Activated T-cell treated with anti-CD3 and anti-CD28 coated beads, Interleukin-2, amount 50 U/mL, for 72 hours (primary cell): ENCODE measurements at regions not wholly inside any gene's neighbourhood (a gene's known extent, or its start where the extent isn't known, plus 50 kb on each side); places are given as distances from the start of the nearest gene placed in this dataset.

Source experiments
- ATAC-seq, 2 donors: fragments of 150-1000 bp; cut with Tn5 transposase; replicated peaks in 1 of 2; 2 replicates each; pipeline ENCODE4 v1.10.0; 2021; ENCODE audit warnings: moderate library complexity in 2 of 2, mild to moderate bottlenecking in 1 of 2
- DNase-seq, 2 donors: peaks; one replicate each; pipeline ENCODE4 v3.0.0; 2021 to 2022; ENCODE audit warnings: mixed read lengths in 1 of 2
- H3K27ac Mint-ChIP-seq: one replicate; pipeline ENCODE4 v1.8.0; 2022; ENCODE audit warnings: mild to moderate bottlenecking, moderate library complexity, mixed read lengths
- H3K27me3 Mint-ChIP-seq: one replicate; pipeline ENCODE4 v1.8.0; 2022; ENCODE audit warnings: low read depth, mixed read lengths
- H3K36me3 Mint-ChIP-seq, 2 donors: one replicate each; pipeline ENCODE4 v1.8.0; 2022; ENCODE audit warnings: mixed read lengths in 2 of 2, mild to moderate bottlenecking in 1 of 2; ENCODE audit not compliant: insufficient read depth in 2 of 2
- H3K4me1 Mint-ChIP-seq: one replicate; pipeline ENCODE4 v1.8.0; 2022; ENCODE audit warnings: low read depth, mixed read lengths
- H3K4me3 Mint-ChIP-seq, 2 donors: one replicate each; pipeline ENCODE4 v1.8.0; 2022; ENCODE audit warnings: mild to moderate bottlenecking in 2 of 2, mixed read lengths in 2 of 2, moderate library complexity in 2 of 2
- H3K9me3 Mint-ChIP-seq, 2 donors: one replicate each; pipeline ENCODE4 v1.8.0; 2022; ENCODE audit warnings: mixed read lengths in 2 of 2

DNA sequence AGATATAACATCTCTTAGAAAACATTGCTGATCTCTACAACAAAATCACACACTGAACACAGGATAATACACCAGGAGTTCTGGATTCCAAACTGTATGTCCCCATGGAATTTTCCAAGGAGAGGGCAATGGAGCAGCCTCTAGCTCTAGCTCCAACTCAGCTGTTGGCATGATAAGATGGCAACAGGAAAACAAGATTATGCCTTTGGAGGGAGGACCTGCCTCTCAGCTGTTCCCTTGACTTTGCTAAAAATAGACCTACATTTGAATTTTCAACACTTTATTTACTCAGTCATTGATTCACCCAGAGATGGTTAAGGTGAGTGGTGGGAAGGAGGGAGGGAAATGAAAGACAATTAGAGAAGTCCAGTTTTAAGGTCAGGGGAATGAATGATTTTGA, 246.7 kb downstream of the ALDH8A1 start:
- Mint-ChIP-seq H3K36me3 (no peaks in the 10 kb centered on the region), H3K4me3 (no peak overlapping the region), H3K4me1 (no peaks in the 10 kb centered on the region), H3K27me3 (peaks cover 8% of the 10 kb centered on the region), H3K9me3 (no peaks in the 10 kb centered on the region), H3K27ac (no peak overlapping the region)
- no peak for ATAC-seq
- DNase-seq: no peak

GRCh38 chr6:134702279-134702678, 247.6 kb downstream of the ALDH8A1 start:
- no peak for ATAC-seq
- no peak for DNase-seq
- no peaks in the 10 kb centered on the region for H3K36me3 Mint-ChIP-seq
- H3K27me3 Mint-ChIP-seq: peaks cover 8% of the 10 kb centered on the region
- H3K4me1 Mint-ChIP-seq: no peaks in the 10 kb centered on the region
- H3K27ac Mint-ChIP-seq: no peak overlapping the region
- no peaks in the 10 kb centered on the region for H3K9me3 Mint-ChIP-seq
- H3K4me3 Mint-ChIP-seq: no peak overlapping the region

DNA sequence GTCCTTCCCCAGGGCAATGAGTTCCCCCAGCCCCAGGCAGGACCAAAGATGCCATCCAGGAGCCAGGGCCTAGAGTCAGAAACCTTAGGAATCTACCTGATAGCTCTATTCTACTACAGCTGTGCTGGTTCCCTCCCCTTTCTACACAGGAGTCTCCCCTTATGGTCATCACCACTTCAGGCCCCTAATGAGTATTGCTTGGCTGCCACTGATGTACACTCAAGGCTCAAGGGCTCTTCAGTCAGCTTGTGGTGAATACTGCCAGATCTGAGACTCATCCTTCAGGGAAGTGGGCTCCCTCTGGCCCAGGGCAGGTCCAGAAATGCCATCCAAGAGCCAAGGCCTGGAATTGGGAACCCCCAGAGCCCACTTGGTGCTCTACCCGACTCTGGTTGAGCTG, 248.6 kb downstream of the ALDH8A1 start:
- Mint-ChIP-seq H3K36me3 (no peaks in the 10 kb centered on the region), H3K4me3 (no peak overlapping the region), H3K4me1 (no peaks in the 10 kb centered on the region), H3K27me3 (peaks cover 8% of the 10 kb centered on the region), H3K9me3 (peaks cover 0 to 2% of the 10 kb centered on the region in 2 donors), H3K27ac (no peak overlapping the region)
- ATAC-seq: no peak
- no peak for DNase-seq

DNA sequence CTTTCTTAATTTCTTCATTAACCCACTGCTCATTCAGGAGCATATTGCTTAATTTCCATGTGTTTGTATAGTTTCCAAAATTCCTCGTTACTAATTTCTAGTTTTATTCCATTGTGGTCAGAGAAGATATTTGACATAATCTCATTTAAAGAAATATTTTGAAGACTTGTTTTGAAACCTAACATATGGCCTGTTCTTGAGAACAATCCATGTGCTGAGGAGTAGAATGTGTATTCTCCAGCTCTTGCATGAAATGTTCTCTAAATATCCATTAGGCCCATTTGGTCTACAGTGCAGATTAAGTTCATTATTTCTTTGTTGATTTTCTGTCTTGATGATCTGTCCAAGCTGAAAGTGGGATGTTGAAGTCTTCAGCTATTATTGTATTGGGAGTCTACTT, 251.7 kb downstream of the ALDH8A1 start:
- ATAC-seq (no peak), DNase-seq (no peak)
- no peaks in the 10 kb centered on the region for H3K27me3 Mint-ChIP-seq
- H3K4me3 Mint-ChIP-seq: no peak overlapping the region
- H3K36me3 Mint-ChIP-seq: no peaks in the 10 kb centered on the region
- H3K27ac Mint-ChIP-seq: no peak overlapping the region
- peaks cover 0 to 2% of the 10 kb centered on the region in 2 donors for H3K9me3 Mint-ChIP-seq
- H3K4me1 Mint-ChIP-seq: no peaks in the 10 kb centered on the region

GRCh38 chr6:134692008-134692407, 257.9 kb downstream of the ALDH8A1 start:
- H3K9me3 Mint-ChIP-seq: peaks cover 0 to 2% of the 10 kb centered on the region in 2 donors
- peaks cover 35% of the 10 kb centered on the region for H3K27me3 Mint-ChIP-seq
- H3K36me3 Mint-ChIP-seq: no peaks in the 10 kb centered on the region
- no peak overlapping the region for H3K27ac Mint-ChIP-seq
- H3K4me1 Mint-ChIP-seq: no peaks in the 10 kb centered on the region
- no peak overlapping the region for H3K4me3 Mint-ChIP-seq
- DNase-seq (no peak), ATAC-seq (no peak)

- Mint-ChIP-seq H3K4me3 (no peak overlapping the region), H3K27ac (no peak overlapping the region), H3K27me3 (peaks cover 38% of the 10 kb centered on the region), H3K4me1 (no peaks in the 10 kb centered on the region), H3K9me3 (no peaks in the 10 kb centered on the region), H3K36me3 (no peaks in the 10 kb centered on the region)
- DNase-seq (no peak), ATAC-seq (no peak)
Observed at GRCh38 chr6:134691180-134691579, 258.7 kb downstream of the ALDH8A1 start.

DNA sequence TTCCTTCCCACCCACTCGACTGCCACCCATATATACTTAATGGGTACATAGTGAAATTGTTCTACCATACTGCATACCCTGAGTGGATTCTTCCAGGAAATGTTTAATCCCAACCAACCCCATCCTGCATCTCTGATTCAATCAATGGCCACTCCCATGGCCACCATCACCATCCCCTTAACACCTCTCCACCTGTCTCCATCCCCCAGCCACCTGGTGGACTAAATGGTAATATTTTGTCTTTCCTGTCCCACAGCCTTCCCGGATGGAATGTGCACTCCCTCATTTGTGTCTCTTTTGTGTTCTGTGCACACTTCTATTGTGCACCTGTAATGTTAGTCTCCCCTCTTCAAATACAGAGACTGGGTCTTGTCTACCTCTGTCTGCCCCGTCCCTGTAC, 259.9 kb downstream of the ALDH8A1 start:
- no peak for DNase-seq
- Mint-ChIP-seq H3K27ac (no peak overlapping the region), H3K4me3 (no peak overlapping the region), H3K36me3 (no peaks in the 10 kb centered on the region), H3K4me1 (no peaks in the 10 kb centered on the region), H3K27me3 (peaks cover 41% of the 10 kb centered on the region), H3K9me3 (no peaks in the 10 kb centered on the region)
- no peak for ATAC-seq

DNA sequence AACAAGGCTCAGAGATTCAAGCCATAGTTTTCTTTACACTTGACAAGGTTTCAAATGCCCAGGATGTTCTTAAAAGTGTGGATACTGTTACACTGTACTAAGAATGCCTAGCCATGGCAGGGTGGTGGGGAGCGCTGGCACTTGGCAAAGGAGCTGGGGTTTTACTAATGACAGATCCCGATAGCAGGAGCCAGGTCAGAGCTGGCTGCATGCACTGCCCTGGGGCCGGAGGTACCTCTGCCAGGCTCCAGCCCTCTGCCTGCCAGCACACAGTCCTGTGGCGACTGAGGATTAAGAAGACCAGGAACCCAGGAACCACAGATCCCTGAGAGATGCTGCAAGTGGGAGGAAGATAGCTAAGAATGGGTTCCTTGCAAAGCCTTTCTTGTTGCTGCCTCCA, 260.3 kb downstream of the ALDH8A1 start:
- ATAC-seq (no peak), DNase-seq (no peak)
- H3K36me3 Mint-ChIP-seq: no peaks in the 10 kb centered on the region
- no peak overlapping the region for H3K4me3 Mint-ChIP-seq
- H3K9me3 Mint-ChIP-seq: no peaks in the 10 kb centered on the region
- no peaks in the 10 kb centered on the region for H3K4me1 Mint-ChIP-seq
- H3K27me3 Mint-ChIP-seq: peaks cover 41% of the 10 kb centered on the region
- no peak overlapping the region for H3K27ac Mint-ChIP-seq

- Mint-ChIP-seq H3K27me3 (peaks cover 41% of the 10 kb centered on the region), H3K4me1 (no peaks in the 10 kb centered on the region), H3K9me3 (no peaks in the 10 kb centered on the region), H3K4me3 (no peak overlapping the region), H3K27ac (no peak overlapping the region), H3K36me3 (no peaks in the 10 kb centered on the region)
- ATAC-seq: no peak
- no peak for DNase-seq
Observed at GRCh38 chr6:134689177-134689576, 260.7 kb downstream of the ALDH8A1 start.

DNA sequence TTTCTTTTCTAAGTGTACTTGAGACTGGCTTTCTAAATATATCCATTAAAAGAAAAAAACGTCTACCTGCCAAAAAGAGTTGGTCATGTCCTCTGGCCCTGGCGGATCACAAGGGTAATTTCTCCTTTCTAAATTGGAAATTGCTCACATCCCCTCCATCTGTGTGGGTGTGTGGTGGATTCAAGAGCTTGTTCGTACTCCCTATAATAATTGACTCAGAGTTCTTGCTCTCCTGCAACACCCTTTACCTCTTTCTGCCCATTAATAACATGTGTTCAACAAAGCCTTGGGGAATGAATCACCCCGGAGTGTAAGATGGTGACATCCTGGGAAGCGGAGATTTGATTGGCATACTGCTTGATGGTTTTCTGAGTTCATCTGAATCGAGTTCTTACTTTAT, 263.8 kb downstream of the ALDH8A1 start:
- H3K27me3 Mint-ChIP-seq: peaks cover 33% of the 10 kb centered on the region
- ATAC-seq (no peak), DNase-seq (no peak)
- no peaks in the 10 kb centered on the region for H3K9me3 Mint-ChIP-seq
- H3K4me3 Mint-ChIP-seq: no peak overlapping the region
- no peaks in the 10 kb centered on the region for H3K4me1 Mint-ChIP-seq
- H3K27ac Mint-ChIP-seq: no peak overlapping the region
- H3K36me3 Mint-ChIP-seq: no peaks in the 10 kb centered on the region

GRCh38 chr6:134684423-134684795, 265.5 kb downstream of the ALDH8A1 start:
- no peaks in the 10 kb centered on the region for H3K36me3 Mint-ChIP-seq

GRCh38 chr6:134683783-134684422, 266.0 kb downstream of the ALDH8A1 start:
- no peak for ATAC-seq
- Mint-ChIP-seq H3K9me3 (no peaks in the 10 kb centered on the region), H3K36me3 (no peaks in the 10 kb centered on the region), H3K27me3 (peaks cover 14% of the 10 kb centered on the region), H3K27ac (no peak overlapping the region), H3K4me3 (no peak overlapping the region), H3K4me1 (peaks cover 6% of the 10 kb centered on the region)
- DNase-seq: no peak

More at GRCh38 chr6:134684423-134684795, 265.5 kb downstream of the ALDH8A1 start:
- ATAC-seq (no peak), DNase-seq (no peak)
- peaks cover 19% of the 10 kb centered on the region for H3K27me3 Mint-ChIP-seq
- H3K9me3 Mint-ChIP-seq: no peaks in the 10 kb centered on the region
- no peak overlapping the region for H3K4me3 Mint-ChIP-seq
- H3K27ac Mint-ChIP-seq: no peak overlapping the region
- peaks cover 6% of the 10 kb centered on the region for H3K4me1 Mint-ChIP-seq

- Mint-ChIP-seq H3K4me1 (peaks cover 6% of the 10 kb centered on the region), H3K9me3 (no peaks in the 10 kb centered on the region), H3K36me3 (no peaks in the 10 kb centered on the region), H3K27ac (no peak overlapping the region), H3K27me3 (no peaks in the 10 kb centered on the region), H3K4me3 (no peak overlapping the region)
- ATAC-seq (no peak), DNase-seq (no peak)
Observed at GRCh38 chr6:134680433-134680832, 269.5 kb downstream of the ALDH8A1 start.

DNA sequence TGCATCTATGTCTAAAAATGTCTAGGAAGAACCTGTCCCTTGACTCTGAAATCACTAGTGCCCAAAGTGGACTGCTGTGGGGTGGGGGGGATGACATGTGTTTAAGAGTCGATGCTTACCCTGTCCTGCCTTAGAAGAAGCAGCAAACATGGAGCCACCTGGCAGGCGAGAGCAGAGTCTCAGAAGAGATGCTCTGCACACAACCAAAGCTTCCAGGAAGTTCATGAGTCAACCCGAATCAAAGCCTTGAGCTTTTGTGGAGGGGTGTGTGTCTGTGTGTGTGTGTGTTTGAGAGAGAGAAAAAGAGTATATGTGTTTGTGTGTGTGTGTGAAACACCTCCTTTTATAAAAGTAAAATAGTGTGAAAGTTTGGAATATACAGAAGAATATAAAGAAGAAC, 269.9 kb downstream of the ALDH8A1 start:
- H3K27ac Mint-ChIP-seq: no peak overlapping the region

More for the DNA sequence above, 269.9 kb downstream of the ALDH8A1 start:
- Mint-ChIP-seq H3K4me3 (no peak overlapping the region), H3K27me3 (no peaks in the 10 kb centered on the region), H3K9me3 (no peaks in the 10 kb centered on the region), H3K36me3 (no peaks in the 10 kb centered on the region), H3K4me1 (peaks cover 6% of the 10 kb centered on the region)
- ATAC-seq (no peak), DNase-seq (no peak)
